NCI-H345 treated with DMSO at 0.1 percent for 48 hours (cell line): ENCODE measurements at regions not wholly inside any gene's neighbourhood (a gene's known extent, or its start where the extent isn't known, plus 50 kb on each side); places are given as distances from the start of the nearest gene placed in this dataset.
"Not testable (repeated sequence)": the region's sequence is repeated elsewhere in the genome, so short reads cannot be mapped to it uniquely, and the experiment has no call there.

Experiments
- DNase-seq: peaks from one replicate; lab custom pipeline; 2025; ENCODE audit not compliant: unreplicated experiment; lab: John Stamatoyannopoulos, UW

DNA sequence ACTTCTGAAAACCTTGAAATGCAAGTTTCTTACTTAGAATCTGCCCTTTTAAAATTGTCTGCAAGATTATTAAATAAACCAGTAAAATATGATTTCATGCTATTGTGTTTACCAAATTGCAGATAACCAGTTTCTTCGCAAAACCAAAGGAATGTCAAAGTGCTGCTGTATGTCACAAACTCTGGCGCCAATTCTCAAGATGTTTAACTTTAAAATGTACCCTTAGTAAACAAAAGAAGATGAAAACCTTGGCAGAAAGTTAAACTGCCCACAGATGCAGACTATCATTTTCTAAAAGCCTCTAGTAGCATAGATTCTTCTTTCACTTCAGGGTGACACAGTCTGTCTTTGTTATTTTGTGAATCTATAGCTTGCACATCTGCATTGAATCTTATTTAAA is 189.2 kb downstream of the SLITRK6 start:
- no peak for DNase-seq

DNA sequence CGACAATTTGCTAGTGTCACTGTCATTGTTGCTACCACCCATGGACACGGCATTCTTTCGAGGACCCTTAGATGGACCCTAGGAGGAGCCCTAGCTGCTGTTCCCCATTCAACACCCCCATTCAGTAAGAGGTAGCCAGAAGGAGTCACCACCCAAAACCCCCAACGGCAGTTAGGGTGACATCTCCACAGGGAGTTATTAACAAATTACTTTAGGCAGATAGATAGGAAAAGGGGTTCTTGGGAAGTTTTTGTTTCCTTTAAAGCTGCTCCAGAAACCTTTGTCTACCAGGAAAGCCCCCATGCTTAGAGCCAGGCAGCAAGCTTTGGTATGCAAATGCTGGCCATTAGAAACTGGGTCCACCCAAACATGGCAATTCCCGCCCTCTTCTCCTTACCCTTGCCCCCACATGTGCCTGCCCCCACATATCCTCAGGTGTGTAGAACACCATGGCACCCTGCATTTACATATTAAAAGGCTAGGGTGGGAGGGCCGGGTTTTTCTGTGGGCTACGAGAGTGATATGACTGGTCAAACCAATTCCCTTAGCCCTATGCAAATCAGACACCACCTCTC is 190.9 kb downstream of the SLITRK6 start:
- DNase-seq, result no peak

GRCh38 chr13:85603735-85604134 is 195.5 kb downstream of the SLITRK6 start:
- no peak for DNase-seq

DNA sequence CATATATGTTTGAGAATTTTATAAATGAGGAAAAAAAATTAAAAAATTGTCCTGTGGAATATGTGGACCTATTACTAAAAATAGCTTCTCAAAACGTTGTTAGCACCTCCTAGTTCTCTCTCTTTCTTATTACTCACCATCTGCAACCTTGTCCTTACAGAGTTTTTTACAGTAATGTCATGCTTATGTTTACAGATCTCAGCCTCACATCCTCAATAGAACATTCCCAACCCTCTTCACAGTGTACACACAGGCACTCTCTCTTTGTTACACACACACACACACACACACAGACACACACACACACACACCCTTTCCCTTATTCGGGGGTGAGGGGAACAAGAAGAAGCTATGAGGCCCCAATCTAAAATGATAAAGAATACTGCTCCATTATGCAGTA is 197.7 kb downstream of the SLITRK6 start:
- DNase-seq, result no peak

GRCh38 chr13:85597790-85598500 is 201.3 kb downstream of the SLITRK6 start:
- DNase-seq, result no peak

DNA sequence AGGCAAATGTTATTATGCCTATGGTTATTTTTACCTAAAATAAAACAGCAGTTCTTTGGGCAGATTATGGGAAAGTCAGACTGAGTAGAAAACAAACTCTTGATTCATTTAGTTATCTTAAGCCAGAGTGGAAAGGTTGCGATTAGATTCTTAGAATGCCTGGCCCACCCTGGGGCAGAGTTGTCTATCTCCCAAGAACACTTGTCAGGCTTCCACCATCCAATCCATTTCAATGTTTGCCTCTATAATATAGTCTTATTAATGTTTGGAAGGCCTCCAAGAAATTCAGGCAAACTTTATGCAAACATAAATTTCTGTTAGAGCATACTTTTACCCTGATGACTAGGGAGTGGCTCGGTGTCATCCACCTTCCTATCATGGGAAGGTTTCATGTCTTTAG is 207.0 kb downstream of the SLITRK6 start:
- no peak for DNase-seq

- DNase-seq, result no peak
Measured at GRCh38 chr13:85590231-85590931, 208.8 kb downstream of the SLITRK6 start.

GRCh38 chr13:85589021-85589420 is 210.2 kb downstream of the SLITRK6 start:
- DNase-seq, result no peak

GRCh38 chr13:85588359-85588758 is 210.9 kb downstream of the SLITRK6 start:
- no peak for DNase-seq

DNA sequence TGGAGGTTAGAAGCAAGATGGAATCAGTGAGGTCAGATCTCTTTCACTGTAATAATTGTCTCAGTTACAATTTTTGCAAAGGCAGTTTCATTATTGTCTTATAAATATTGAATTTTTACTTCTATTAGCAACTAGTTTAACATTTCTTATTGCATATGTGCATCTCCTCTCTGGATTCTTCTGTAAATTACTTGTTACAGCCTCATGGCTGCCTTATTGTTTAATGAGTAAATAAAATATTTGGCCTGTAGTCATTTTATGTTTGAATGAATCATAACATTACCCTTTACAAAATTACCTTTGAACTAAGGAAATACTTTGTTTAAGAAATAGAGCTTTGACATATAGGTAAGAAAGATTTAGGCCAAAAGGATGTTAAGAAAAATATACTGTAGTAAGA is 212.4 kb downstream of the SLITRK6 start:
- no peak for DNase-seq

GRCh38 chr13:85586422-85586831 is 212.8 kb downstream of the SLITRK6 start:
- no peak for DNase-seq

DNA sequence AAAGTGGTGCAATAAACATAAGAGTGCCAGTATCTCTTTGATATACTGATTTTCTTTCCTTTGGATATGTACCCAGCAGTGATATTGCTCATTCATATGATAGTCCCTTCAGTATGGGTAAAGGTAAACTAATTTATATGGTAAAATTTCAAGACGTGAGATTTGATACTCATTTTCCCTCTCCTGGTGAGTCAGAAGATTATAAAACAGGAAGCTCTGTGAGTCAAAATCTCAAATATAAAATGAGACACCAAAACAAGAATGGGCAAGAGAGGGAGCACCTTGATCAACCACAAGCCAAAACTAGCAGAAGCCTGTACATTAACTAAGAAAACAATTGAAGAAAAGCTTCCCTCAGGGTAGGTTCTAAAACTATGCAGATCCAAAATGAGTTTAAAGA is 216.3 kb downstream of the SLITRK6 start:
- DNase-seq, result no peak

- DNase-seq, result no peak
Measured at GRCh38 chr13:85575110-85575509, 224.1 kb downstream of the SLITRK6 start.

DNA sequence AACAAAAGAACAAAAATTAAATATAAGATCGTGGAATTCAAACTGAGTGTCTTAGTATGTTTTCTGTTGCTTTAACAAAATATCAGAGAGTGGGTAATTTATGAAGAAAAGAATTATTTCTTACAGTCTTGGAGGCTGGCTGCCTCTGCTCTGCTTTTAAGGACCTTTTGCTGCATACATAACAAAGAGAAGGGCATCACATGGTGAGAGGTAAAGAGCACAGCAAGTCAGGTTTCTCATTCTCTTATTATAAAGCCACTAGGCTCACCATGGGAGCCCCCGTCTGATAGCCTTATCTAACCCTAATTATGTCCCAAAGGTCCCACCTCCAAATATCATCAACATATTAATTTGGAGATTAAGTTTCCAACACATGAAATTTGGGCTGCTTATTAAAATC is 231.3 kb downstream of the SLITRK6 start:
- DNase-seq, result no peak

- DNase-seq, result no peak
Measured at GRCh38 chr13:85565652-85566051, 233.6 kb downstream of the SLITRK6 start.

GRCh38 chr13:85564598-85564997 is 234.6 kb downstream of the SLITRK6 start:
- DNase-seq, result no peak

DNA sequence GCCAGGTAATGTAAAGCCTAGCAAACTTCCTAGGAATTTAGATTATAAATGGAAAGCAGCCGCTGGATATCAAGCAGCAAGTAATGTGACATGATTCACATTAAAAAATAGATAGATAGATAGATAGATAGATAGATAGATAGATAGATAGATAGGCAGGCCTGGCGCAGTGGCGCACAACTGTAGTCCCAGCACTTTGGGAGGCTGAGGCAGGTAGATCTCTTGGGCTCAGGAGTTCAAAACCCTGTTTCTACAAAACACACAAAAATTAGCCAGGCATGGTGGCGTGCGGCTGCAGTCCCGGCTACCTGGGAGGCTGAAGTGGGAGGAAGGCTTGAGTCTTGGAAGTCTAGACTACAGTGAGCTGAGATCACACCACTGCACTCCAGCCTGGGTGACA is 236.9 kb downstream of the SLITRK6 start:
- no peak for DNase-seq

DNA sequence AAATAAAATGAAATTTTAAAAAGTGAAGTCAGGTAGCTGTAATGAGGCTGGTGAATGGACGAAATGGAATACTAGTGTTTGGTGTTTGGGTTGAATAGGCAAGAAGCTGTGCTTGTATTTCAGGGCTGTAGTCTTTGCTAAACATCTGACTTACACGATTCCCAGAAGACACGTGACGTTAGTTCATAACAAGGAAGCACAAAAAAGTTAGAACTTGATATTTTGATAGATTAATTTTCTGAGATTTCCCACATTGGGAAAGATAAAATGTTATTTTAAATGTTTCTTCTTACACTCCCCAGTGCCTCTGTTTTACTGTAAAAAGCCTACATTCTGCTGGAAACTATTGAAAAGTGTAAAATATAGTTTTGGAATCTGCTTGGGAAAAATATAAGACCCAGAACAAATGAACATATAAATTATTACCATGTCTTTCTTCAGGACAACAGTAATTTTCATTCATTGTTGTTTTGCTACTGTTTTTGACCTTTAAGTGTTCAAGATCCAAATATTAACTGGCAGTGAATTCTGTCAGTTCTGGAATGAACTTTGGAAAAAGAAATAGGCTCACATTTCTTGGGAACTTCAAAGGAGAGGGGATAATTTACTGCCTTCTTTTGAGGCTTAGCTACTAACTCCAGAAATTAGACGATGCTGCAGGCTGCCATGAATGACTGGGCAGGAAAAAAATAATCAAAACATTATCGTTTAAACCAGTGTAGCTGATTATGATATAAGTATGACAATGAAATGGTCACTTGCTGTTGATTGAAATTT is 241.3 kb downstream of the SLITRK6 start:
- DNase-seq, result no peak

GRCh38 chr13:85551012-85551411 is 248.2 kb downstream of the SLITRK6 start:
- DNase-seq, result no peak

DNA sequence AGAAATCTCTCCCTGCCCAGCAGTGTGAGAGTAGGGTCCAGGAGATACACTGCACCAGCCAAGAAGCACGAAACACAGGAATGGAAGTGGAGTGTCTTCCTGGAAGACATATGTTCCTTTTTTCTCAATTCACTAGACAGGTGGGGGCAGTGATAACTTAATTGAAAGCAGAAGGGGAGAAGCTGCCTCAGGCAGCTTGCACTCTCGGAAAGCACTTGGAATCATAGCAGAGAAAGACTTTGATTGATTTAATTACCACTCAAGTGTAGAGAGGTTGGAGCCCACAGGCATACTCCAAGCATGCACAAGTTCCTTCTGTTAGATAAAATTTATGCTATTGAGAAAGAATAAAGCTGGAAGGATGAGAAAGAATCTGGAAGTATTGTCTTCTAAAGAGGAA is 249.4 kb downstream of the SLITRK6 start:
- DNase-seq, result no peak

DNA sequence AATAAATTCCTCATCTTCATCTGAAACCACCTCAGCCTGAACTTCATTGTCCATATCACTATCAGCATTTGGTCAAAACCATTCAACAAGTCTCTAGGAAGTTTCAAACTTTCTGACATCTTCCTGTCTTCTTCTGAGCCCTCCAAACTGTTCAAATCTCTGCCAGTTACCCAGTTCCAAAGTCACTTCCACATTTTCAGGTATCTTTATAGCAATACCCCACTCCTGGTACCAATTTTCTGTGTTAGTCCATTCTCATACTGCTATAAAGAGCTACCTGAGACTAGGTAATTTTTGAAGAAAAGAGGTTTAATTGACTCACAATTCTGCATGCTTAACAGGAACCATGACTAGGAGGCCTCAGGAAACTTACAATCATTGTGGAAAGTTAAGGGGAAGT is 250.4 kb downstream of the SLITRK6 start:
- DNase-seq, result not testable (repeated sequence)

GRCh38 chr13:85545771-85546170 is 253.4 kb downstream of the SLITRK6 start:
- no peak for DNase-seq
